HepG2 (cell line): ENCODE measurements at regions not wholly inside any gene's neighbourhood (a gene's known extent, or its start where the extent isn't known, plus 50 kb on each side); places are given as distances from the start of the nearest gene placed in this dataset.

Source experiments
- AFF4 ChIP-seq: sonication (generic); formaldehyde crosslinking; IDR thresholded peaks from 2 replicates; pipeline ENCODE4 v1.4.0; 2020; ENCODE audit warnings: missing genetic modification reagents
- ARID3A ChIP-seq: IDR thresholded peaks from 2 replicates; pipeline ENCODE4 v1.6.1; 2012; ENCODE audit warnings: low read depth, low read length, improper control_type of control experiment
- ELF3 ChIP-seq: IDR thresholded peaks from 2 replicates; pipeline ENCODE4 v1.6.1; 2016; ENCODE audit warnings: missing genetic modification reagents, missing compliant biosample characterization
- FOXA1 ChIP-seq, 2 experiments: fragments of 450-650 bp in 1 of 2; sonication (generic) in 1 of 2; formaldehyde crosslinking in 1 of 2; IDR thresholded peaks; 2 replicates each; pipeline versions ENCODE4 v1.4.0 to v1.6.1; 2016 to 2020; ENCODE audit warnings: missing genetic modification reagents in 1 of 2
- HNF1A ChIP-seq, 2 experiments: sonication (generic) in 1 of 2; formaldehyde crosslinking in 1 of 2; IDR thresholded peaks; 2 replicates each; pipeline versions ENCODE4 v1.4.0 to v1.6.1; 2016 to 2020; ENCODE audit warnings: borderline replicate concordance in 1 of 2, low read depth in 1 of 2, mild to moderate bottlenecking in 1 of 2, missing genetic modification reagents in 1 of 2
- HNF4A ChIP-seq: sonication (generic); formaldehyde crosslinking; IDR thresholded peaks from 2 replicates; pipeline ENCODE4 v1.4.0; 2020; ENCODE audit warnings: missing genetic modification reagents
- MNT ChIP-seq: fragments of 450-650 bp; IDR thresholded peaks from 2 replicates; pipeline ENCODE4 v1.6.1; 2016
- NR2F6 ChIP-seq, 2 experiments: IDR thresholded peaks; 2 replicates each; pipeline ENCODE4 v1.6.1; 2016; ENCODE audit warnings: antibody characterized with exemption in 1 of 2, mild to moderate bottlenecking in 1 of 2
- POGZ ChIP-seq: sonication (generic); formaldehyde crosslinking; IDR thresholded peaks from 2 replicates; pipeline ENCODE4 v1.4.0; 2020; ENCODE audit warnings: mild to moderate bottlenecking, missing genetic modification reagents
- TAF15 ChIP-seq: fragments of 200-400 bp; formaldehyde crosslinking; IDR thresholded peaks from one replicate; pipeline ENCODE4 v1.6.1; 2018; ENCODE audit warnings: mild to moderate bottlenecking, low read depth, low read length; ENCODE audit not compliant: poor library complexity, severe bottlenecking
- ZIK1 ChIP-seq: sonication (generic); formaldehyde crosslinking; IDR thresholded peaks from 2 replicates; pipeline ENCODE4 v1.5.0; 2020; ENCODE audit warnings: mild to moderate bottlenecking, low read depth, missing genetic modification reagents, borderline replicate concordance
- ZNF317 ChIP-seq: sonication (generic); formaldehyde crosslinking; IDR thresholded peaks from 2 replicates; pipeline ENCODE4 v1.5.0; 2020; ENCODE audit warnings: mild to moderate bottlenecking, missing genetic modification reagents
- ZNF331 ChIP-seq: sonication (generic); formaldehyde crosslinking; IDR thresholded peaks from 2 replicates; pipeline ENCODE4 v1.4.0; 2020; ENCODE audit warnings: missing genetic modification reagents
- ZNF354B ChIP-seq: sonication (generic); formaldehyde crosslinking; IDR thresholded peaks from 2 replicates; pipeline ENCODE4 v1.8.0; 2022; ENCODE audit warnings: mild to moderate bottlenecking, missing genetic modification reagents
- ZNF737 ChIP-seq: sonication (generic); formaldehyde crosslinking; IDR thresholded peaks from 2 replicates; pipeline ENCODE4 v1.5.0; 2020; ENCODE audit warnings: missing genetic modification reagents, mild to moderate bottlenecking, borderline replicate concordance

GRCh38 chr18:67145586-67146292 lies 370.8 kb downstream of the DSEL start (continued):
- TF ChIP-seq HNF1A (IDR thresholded peaks at IDR 0.05; ENCODE audit: low read depth): peak; percentile 85
- TF ChIP-seq HNF1A (CRISPR knock-in tag; IDR thresholded peaks at IDR 0.05; ENCODE audit: borderline replicate concordance): peak; percentile 82
- no peak for TF ChIP-seq POGZ (CRISPR knock-in tag)
- no peak for TF ChIP-seq MNT
- TF ChIP-seq ZNF317: peak; percentile 62; the same call in 1 of the 2 replicates
- peak; percentile 34; the same call in 1 of the 2 replicates for TF ChIP-seq HNF4A
- no peak for TF ChIP-seq ZNF737 (CRISPR knock-in tag)
- no peak for TF ChIP-seq ZNF354B (CRISPR knock-in tag)
- 0 out of 2 replicates have a peak, but pooled peaks have one; percentile 9 for TF ChIP-seq NR2F6 (IDR thresholded peaks at IDR 0.05)
- 0 out of 2 replicates have a peak, but pooled peaks have one; percentile 27 for TF ChIP-seq NR2F6 (CRISPR knock-in tag; IDR thresholded peaks at IDR 0.05)
- TF ChIP-seq ARID3A: 0 out of 2 replicates have a peak, but pooled peaks have one; percentile 38
- no peak for TF ChIP-seq AFF4 (CRISPR knock-in tag)
- TF ChIP-seq ZIK1 (CRISPR knock-in tag): no peak
- no peak for TF ChIP-seq TAF15
- TF ChIP-seq FOXA1 (IDR thresholded peaks at IDR 0.05): no peak
- peak; percentile 29; the same call in 1 of the 2 replicates for TF ChIP-seq FOXA1 (CRISPR knock-in tag; IDR thresholded peaks at IDR 0.05)
- peak; percentile 20; the same call in 1 of the 2 replicates for TF ChIP-seq ZNF331
- no peak for TF ChIP-seq ELF3 (CRISPR knock-in tag)
